H9 (cell line): ENCODE measurements at regions not wholly inside any gene's neighbourhood (a gene's known extent, or its start where the extent isn't known, plus 50 kb on each side); places are given as distances from the start of the nearest gene placed in this dataset.
A peak's percentile ranks its signal among the peaks of the same experiment; 100 is the strongest.

ENCODE experiments used
- DNase-seq: peaks from one replicate; pipeline ENCODE4 v3.0.0-alpha.2; 2017
- H2AFZ ChIP-seq: one replicate; pipeline ENCODE4 v1.6.1; 2013; ENCODE audit warnings: mild to moderate bottlenecking, low read length, control low read depth, moderate library complexity
- H2AK5ac ChIP-seq: 2 replicates; pipeline ENCODE4 v1.6.1; 2013; ENCODE audit warnings: low read length, control low read depth, mixed read lengths; ENCODE audit not compliant: insufficient read length
- H2BK120ac ChIP-seq: one replicate; pipeline ENCODE4 v1.6.1; 2013; ENCODE audit warnings: low read depth, mild to moderate bottlenecking, low read length, control low read depth, inconsistent platforms; ENCODE audit not compliant: poor library complexity, severe bottlenecking
- H2BK12ac ChIP-seq: 2 replicates; pipeline ENCODE4 v1.6.1; 2013; ENCODE audit warnings: low read length, control low read depth, mixed read lengths, low read depth; ENCODE audit not compliant: insufficient read length
- H2BK15ac ChIP-seq: 2 replicates; pipeline ENCODE4 v1.6.1; 2013; ENCODE audit warnings: low read depth, low read length, control low read depth
- H2BK20ac ChIP-seq: one replicate; pipeline ENCODE4 v1.6.1; 2013; ENCODE audit warnings: low read depth, mild to moderate bottlenecking, low read length, control low read depth, inconsistent platforms; ENCODE audit not compliant: poor library complexity, severe bottlenecking
- H2BK5ac ChIP-seq: 2 replicates; pipeline ENCODE4 v1.6.1; 2013; ENCODE audit warnings: low read length, control low read depth, mixed read lengths; ENCODE audit not compliant: insufficient read length
- H3K14ac ChIP-seq: 2 replicates; pipeline ENCODE4 v1.6.1; 2013; ENCODE audit warnings: low read length, control low read depth; ENCODE audit not compliant: insufficient read depth
- H3K18ac ChIP-seq: 2 replicates; pipeline ENCODE4 v1.6.1; 2013; ENCODE audit warnings: low read depth, mild to moderate bottlenecking, mixed read lengths, low read length, control low read depth; ENCODE audit not compliant: insufficient read length
- H3K23ac ChIP-seq: 2 replicates; pipeline ENCODE4 v1.6.1; 2013; ENCODE audit warnings: low read length, control low read depth, mixed read lengths, low read depth; ENCODE audit not compliant: insufficient read length
- H3K23me2 ChIP-seq: 2 replicates; pipeline ENCODE4 v1.6.1; 2013; ENCODE audit warnings: low read depth, mild to moderate bottlenecking, mixed read lengths, low read length, control low read depth; ENCODE audit not compliant: insufficient read length, poor library complexity, severe bottlenecking
- H3K27ac ChIP-seq: 2 replicates; pipeline ENCODE4 v1.5.1; 2013; ENCODE audit warnings: low read length, control low read depth, mixed read lengths, low read depth; ENCODE audit not compliant: insufficient read length
- H3K27me3 ChIP-seq: 2 replicates; pipeline ENCODE4 v1.6.1; 2013; ENCODE audit warnings: low read length, control low read depth, inconsistent platforms; ENCODE audit not compliant: insufficient read depth
- H3K4ac ChIP-seq: 2 replicates; pipeline ENCODE4 v1.6.1; 2013; ENCODE audit warnings: low read depth, mild to moderate bottlenecking, control low read depth, inconsistent platforms, low read length, moderate library complexity
- H3K4me1 ChIP-seq: 2 replicates; pipeline ENCODE4 v1.6.1; 2013; ENCODE audit warnings: low read length, control low read depth, inconsistent platforms; ENCODE audit not compliant: insufficient read depth
- H3K4me2 ChIP-seq: 2 replicates; pipeline ENCODE4 v1.6.1; 2013; ENCODE audit warnings: low read length, control low read depth, mixed read lengths; ENCODE audit not compliant: insufficient read length, insufficient read depth
- H3K56ac ChIP-seq: 2 replicates; pipeline ENCODE4 v1.6.1; 2013; ENCODE audit warnings: low read depth, mild to moderate bottlenecking, mixed read lengths, low read length, control low read depth; ENCODE audit not compliant: insufficient read length
- H3K79me1 ChIP-seq: 2 replicates; pipeline ENCODE4 v1.6.1; 2013; ENCODE audit warnings: low read depth, mild to moderate bottlenecking, moderate library complexity, low read length, control low read depth, inconsistent platforms; ENCODE audit not compliant: insufficient read depth, poor library complexity, severe bottlenecking
- H3K79me2 ChIP-seq: 2 replicates; pipeline ENCODE4 v1.6.1; 2013; ENCODE audit warnings: low read length, control low read depth, inconsistent platforms; ENCODE audit not compliant: insufficient read depth
- H3K9ac ChIP-seq: 2 replicates; pipeline ENCODE4 v1.6.1; 2013; ENCODE audit warnings: low read length, control low read depth, mixed read lengths; ENCODE audit not compliant: insufficient read length; ENCODE audit errors: extremely low read depth
- H3K9me3 ChIP-seq: one replicate; pipeline ENCODE4 v1.6.1; 2013; ENCODE audit warnings: low read depth, low read length, inconsistent platforms; ENCODE audit not compliant: control insufficient read depth
- H3T11ph ChIP-seq: one replicate; pipeline ENCODE4 v1.6.1; 2013; ENCODE audit warnings: mild to moderate bottlenecking, low read length, control low read depth, inconsistent platforms
- H4K20me1 ChIP-seq: one replicate; pipeline ENCODE4 v1.6.1; 2013; ENCODE audit not compliant: control insufficient read depth, insufficient read length, insufficient read depth
- H4K5ac ChIP-seq: 2 replicates; pipeline ENCODE4 v1.6.1; 2013; ENCODE audit warnings: low read depth, mild to moderate bottlenecking, mixed read lengths, low read length, control low read depth; ENCODE audit not compliant: insufficient read length
- H4K8ac ChIP-seq: replicated peaks from 2 replicates; pipeline ENCODE4 v1.6.1; 2013; ENCODE audit warnings: low read length, control low read depth, mixed read lengths, low read depth; ENCODE audit not compliant: insufficient read length
- H4K91ac ChIP-seq: 2 replicates; pipeline ENCODE4 v1.6.1; 2013; ENCODE audit warnings: low read depth, mild to moderate bottlenecking, moderate library complexity, mixed read lengths, low read length, control low read depth; ENCODE audit not compliant: insufficient read length
- H3K27ac Mint-ChIP-seq, 3 experiments: 2 replicates in 2 of 3; 3 replicates in 1 of 3; pipeline ENCODE4 v1.8.0; 2020 to 2021; ENCODE audit warnings: mixed read lengths in 3 of 3, mild to moderate bottlenecking in 1 of 3, moderate library complexity in 1 of 3
- H3K27me3 Mint-ChIP-seq: 2 replicates; pipeline ENCODE4 v1.8.0; 2021; ENCODE audit warnings: low read depth, mild to moderate bottlenecking, moderate library complexity, mixed read lengths
- H3K36me3 Mint-ChIP-seq, 3 experiments: 2 replicates in 2 of 3; 3 replicates in 1 of 3; pipeline ENCODE4 v1.8.0; 2020 to 2021; ENCODE audit warnings: low read depth in 3 of 3, mixed read lengths in 3 of 3; ENCODE audit not compliant: insufficient read depth in 1 of 3
- H3K4me1 Mint-ChIP-seq, 2 experiments: 2 replicates each; pipeline ENCODE4 v1.8.0; 2020; ENCODE audit warnings: mixed read lengths in 2 of 2
- H3K4me3 Mint-ChIP-seq, 2 experiments: 2 replicates in 1 of 2; 3 replicates in 1 of 2; pipeline ENCODE4 v1.8.0; 2020 to 2021; ENCODE audit warnings: mild to moderate bottlenecking in 2 of 2, mixed read lengths in 2 of 2, moderate library complexity in 1 of 2
- H3K9me3 Mint-ChIP-seq, 2 experiments: 2 replicates in 1 of 2; 3 replicates in 1 of 2; pipeline ENCODE4 v1.8.0; 2020; ENCODE audit warnings: mild to moderate bottlenecking in 2 of 2, mixed read lengths in 2 of 2, moderate library complexity in 1 of 2
- CTCF ChIP-seq: fragments of 200-600 bp; sonication (generic); conservative IDR thresholded peaks from 3 replicates; pipeline ENCODE4 v1.8.0; 2021; ENCODE audit warnings: antibody characterized with exemption, mild to moderate bottlenecking
- WGBS: extraction: QIAGEN DNeasy Blood & Tissue Kit; methylation state at CpG from one replicate; pipeline ENCODE4 v1.1.7; 2013; ENCODE audit warnings: missing lambda C conversion rate, low lambda C conversion rate, mixed read lengths; ENCODE audit not compliant: insufficient read length; ENCODE audit errors: extremely low coverage; 5-methylcytosine and 5-hydroxymethylcytosine counted together

- Mint-ChIP-seq H3K9me3 (peaks cover 41 to 60% of the 10 kb centered on the region in 2 experiments), H3K27me3 (no peaks in the 10 kb centered on the region), H3K4me3 (no peak overlapping the region; a peak in 1 of 5 replicates), H3K4me1 (peaks cover 58 to 66% of the 10 kb centered on the region in 2 experiments), H3K36me3 (peaks cover 0 to 6% (median 4%) of the 10 kb centered on the region in 3 experiments; a peak in 4 of 7 replicates), H3K27ac (peak overlapping the region in 2 of 3 experiments; percentile 34 to 94; a peak in 5 of 7 replicates)
- Histone ChIP-seq H3K23me2 (no peaks in the 10 kb centered on the region), H3K4me1 (peaks cover 23% of the 10 kb centered on the region), H4K91ac (no peak overlapping the region), H3K14ac (no peak overlapping the region), H2AK5ac (no peak overlapping the region), H3K9ac (no peak overlapping the region), H3K27me3 (no peaks in the 10 kb centered on the region), H2AFZ (no peak overlapping the region), H3K56ac (no peak overlapping the region), H3K79me1 (no peaks in the 10 kb centered on the region), H2BK5ac (no peak overlapping the region), H3K9me3 (no peaks in the 10 kb centered on the region), H3K4ac (no peak overlapping the region), H2BK20ac (no peak overlapping the region), H2BK15ac (no peak overlapping the region), H3K4me2 (no peak overlapping the region), H3K79me2 (no peaks in the 10 kb centered on the region; the same call in 1 of the 2 replicates), H2BK120ac (no peak overlapping the region), H3K23ac (no peak overlapping the region), H3T11ph (no peak overlapping the region), H3K27ac (no peak overlapping the region), H2BK12ac (no peak overlapping the region), H4K20me1 (no peaks in the 10 kb centered on the region), H3K18ac (no peak overlapping the region), H4K5ac (no peak overlapping the region), H4K8ac (no peak overlapping the region)
- DNase-seq = no peak
- 100% methylated on average over 1 of the region's 10 CpGs for WGBS
- no peak for TF ChIP-seq CTCF
Observed at GRCh38 chrX:10048076-10048475, 80.9 kb downstream of the CLDN34 start.
